ENCODE measurements at regions not wholly inside any gene's neighbourhood (a gene's known extent, or its start where the extent isn't known, plus 50 kb on each side); places are given as distances from the start of the nearest gene placed in this dataset.

GRCh38 chr12:76957301-76957700 is 78.5 kb upstream of the CSRP2 start:
- DNase-seq (ENCODE audit: low read depth, low spot score) (no peak), FAIRE-seq (no peak)
- Histone ChIP-seq H3K9me3 (ENCODE audit: control insufficient read depth, low read depth, low read length) (no peaks in the 10 kb centered on the region), H2AFZ (ENCODE audit: control insufficient read depth, low read length) (no peak overlapping the region), H3K9ac (ENCODE audit: control insufficient read depth, extremely low read depth, insufficient read depth, low read length) (no peak overlapping the region), H3K4me1 (ENCODE audit: control insufficient read depth, extremely low read depth, insufficient read depth, low read length) (peaks cover 17% of the 10 kb centered on the region), H3K27me3 (ENCODE audit: control insufficient read depth, extremely low read depth, insufficient read depth, low read length) (no peaks in the 10 kb centered on the region), H3K79me2 (ENCODE audit: control insufficient read depth, insufficient read depth, low read length) (no peaks in the 10 kb centered on the region), H3K4me3 (ENCODE audit: control insufficient read depth in 2 of 3, extremely low read depth in 1 of 3, insufficient read depth in 2 of 3, low read depth in 1 of 3, low read length in 3 of 3) (no peak overlapping the region), H4K20me1 (ENCODE audit: control insufficient read depth, extremely low read depth, insufficient read depth, low read length) (no peaks in the 10 kb centered on the region), H3K4me2 (ENCODE audit: control insufficient read depth, extremely low read depth, insufficient read depth, low read depth, low read length) (no peak overlapping the region), H3K27ac (ENCODE audit: control insufficient read depth, insufficient read depth, low read length) (no peak overlapping the region), H3K9me1 (ENCODE audit: control insufficient read depth, extremely low read depth, insufficient read depth, low read length) (peaks cover 2% of the 10 kb centered on the region), H3K36me3 (ENCODE audit: control insufficient read depth in 2 of 2, extremely low read depth in 1 of 2, insufficient read depth in 2 of 2, low read length in 2 of 2) (no peaks in the 10 kb centered on the region)
- TF ChIP-seq CTCF (optimal IDR thresholded peaks at IDR 0.05 in 1 of 3, IDR thresholded peaks at IDR 0.05 in 1 of 3, conservative IDR thresholded peaks at IDR 0.05 in 1 of 3; ENCODE audit: extremely low read depth in 1 of 3, insufficient read depth in 2 of 3, low read length in 3 of 3) (no peak), EZH2 (IDR thresholded peaks at IDR 0.05; ENCODE audit: low read length) (no peak)
- dilution Hi-C loops (cut with MboI; ENCODE audit: extremely low pct_ligation_motif_present, low sequenced_read_pairs): no loop called here

DNA sequence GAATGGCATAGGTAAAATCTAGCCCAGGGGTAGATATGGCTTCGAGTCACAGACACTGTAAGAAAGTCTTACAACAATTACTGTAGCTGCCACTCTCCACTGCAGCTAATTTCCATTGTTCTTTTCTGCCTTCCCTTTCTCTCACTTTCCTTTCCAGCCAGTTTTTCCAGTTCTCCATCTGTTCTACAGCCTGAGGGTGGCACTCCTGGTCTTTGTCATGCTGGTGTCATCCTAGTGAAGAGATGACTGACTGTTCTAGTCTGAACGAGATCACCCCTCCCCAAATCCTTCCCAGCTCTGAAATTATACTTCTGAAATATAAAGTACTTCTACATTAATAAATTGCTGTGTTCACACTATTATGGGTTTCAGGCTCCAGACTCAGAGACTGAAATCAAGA is 74.2 kb upstream of the CSRP2 start:
- Histone ChIP-seq H3K27me3 (ENCODE audit: control insufficient read depth, extremely low read depth, insufficient read depth, low read length) (no peaks in the 10 kb centered on the region), H2AFZ (ENCODE audit: control insufficient read depth, low read length) (no peak overlapping the region), H3K4me1 (ENCODE audit: control insufficient read depth, extremely low read depth, insufficient read depth, low read length) (peaks cover 16% of the 10 kb centered on the region), H3K9ac (ENCODE audit: control insufficient read depth, extremely low read depth, insufficient read depth, low read length) (peak overlapping the region; percentile 23), H3K36me3 (ENCODE audit: control insufficient read depth in 2 of 2, extremely low read depth in 1 of 2, insufficient read depth in 2 of 2, low read length in 2 of 2) (no peaks in the 10 kb centered on the region), H3K9me1 (ENCODE audit: control insufficient read depth, extremely low read depth, insufficient read depth, low read length) (peaks cover 2% of the 10 kb centered on the region), H3K27ac (ENCODE audit: control insufficient read depth, insufficient read depth, low read length) (peak overlapping the region; percentile 53), H4K20me1 (ENCODE audit: control insufficient read depth, extremely low read depth, insufficient read depth, low read length) (no peaks in the 10 kb centered on the region), H3K9me3 (ENCODE audit: control insufficient read depth, low read depth, low read length) (no peaks in the 10 kb centered on the region), H3K4me3 (ENCODE audit: control insufficient read depth in 2 of 3, extremely low read depth in 1 of 3, insufficient read depth in 2 of 3, low read depth in 1 of 3, low read length in 3 of 3) (no peak overlapping the region), H3K79me2 (ENCODE audit: control insufficient read depth, insufficient read depth, low read length) (no peaks in the 10 kb centered on the region), H3K4me2 (ENCODE audit: control insufficient read depth, extremely low read depth, insufficient read depth, low read depth, low read length) (peak overlapping the region; percentile 6)
- FAIRE-seq (peak; percentile 90), DNase-seq (ENCODE audit: low read depth, low spot score) (no peak)
- dilution Hi-C loops (cut with MboI; ENCODE audit: extremely low pct_ligation_motif_present, low sequenced_read_pairs): no loop called here
- TF ChIP-seq CTCF (optimal IDR thresholded peaks at IDR 0.05 in 1 of 3, IDR thresholded peaks at IDR 0.05 in 1 of 3, conservative IDR thresholded peaks at IDR 0.05 in 1 of 3; ENCODE audit: extremely low read depth in 1 of 3, insufficient read depth in 2 of 3, low read length in 3 of 3) (peak in 2 of 3 experiments; percentile 40 to 71), EZH2 (IDR thresholded peaks at IDR 0.05; ENCODE audit: low read length) (no peak)

Measured in keratinocyte (primary cell).